NOMO-1 treated with dmso at 0.1 percent for 144 hours (cell line): ENCODE measurements at regions not wholly inside any gene's neighbourhood (a gene's known extent, or its start where the extent isn't known, plus 50 kb on each side); places are given as distances from the start of the nearest gene placed in this dataset.

Experiments used
- DNase-seq: peaks from one replicate; lab custom pipeline; 2025; ENCODE audit not compliant: unreplicated experiment; lab: John Stamatoyannopoulos, UW

GRCh38 chr2:136376798-136377211, 258.9 kb upstream of the CXCR4 start:
- no peak for DNase-seq

DNA sequence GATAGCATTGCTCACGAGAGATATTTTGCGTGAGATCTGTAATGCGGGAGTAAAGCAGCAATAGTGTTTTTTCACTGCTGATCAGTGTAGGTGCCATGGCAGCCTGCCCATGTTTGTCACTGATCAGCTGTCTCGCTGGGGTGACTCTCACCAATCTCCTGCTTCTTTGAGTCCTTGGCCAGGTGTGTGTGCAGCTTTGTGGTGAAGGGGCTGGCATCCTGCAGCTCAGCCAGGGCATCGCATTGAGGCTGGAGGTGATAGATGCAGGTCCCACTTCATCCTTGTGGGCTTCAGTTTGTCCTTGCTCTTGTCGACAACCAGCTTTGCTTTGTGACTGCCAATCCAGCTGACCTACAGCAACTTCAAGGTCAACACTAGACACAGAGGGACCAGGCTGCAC, 258.3 kb upstream of the CXCR4 start:
- DNase-seq, result no peak

DNA sequence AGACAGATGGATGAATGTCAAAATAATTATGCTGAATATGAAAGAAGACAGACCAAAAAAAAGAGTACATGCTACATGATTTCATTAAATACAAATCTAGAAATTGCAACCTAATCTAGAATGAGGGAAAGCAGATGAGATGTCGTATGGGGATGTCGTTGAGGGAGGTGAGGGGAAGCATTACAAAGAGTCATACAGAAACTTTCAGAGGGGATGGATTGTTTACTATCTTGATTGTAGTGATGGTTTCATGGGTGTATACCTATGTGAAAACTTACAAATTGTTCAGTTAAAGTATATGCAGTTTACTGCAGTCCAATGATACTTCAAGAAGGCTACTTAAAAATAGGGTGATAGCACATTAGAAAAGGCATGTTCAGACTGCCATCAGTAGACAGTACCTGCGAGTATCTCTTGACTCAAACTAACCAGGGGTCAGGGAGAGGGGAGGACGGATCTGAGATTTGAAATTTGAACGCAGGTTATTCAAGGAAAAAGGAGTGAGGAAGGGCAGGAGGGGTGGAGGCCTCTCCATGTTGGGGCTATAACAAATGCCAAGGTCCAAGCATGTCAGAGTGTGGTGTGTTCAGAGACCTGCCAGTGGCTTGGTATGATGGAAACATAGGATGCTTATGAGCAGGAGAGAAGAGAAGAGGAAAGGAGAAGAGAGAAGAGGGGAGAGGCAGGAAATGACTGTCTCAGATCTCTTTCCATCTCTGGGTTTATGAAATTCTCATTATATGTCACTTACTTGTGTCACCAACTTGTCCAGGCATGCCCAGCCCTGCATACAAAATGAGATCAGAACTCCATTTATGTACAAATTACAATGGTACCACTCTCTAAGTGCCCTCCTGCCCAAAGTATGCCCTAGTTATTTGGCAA, 257.3 kb upstream of the CXCR4 start:
- peak; percentile 35 for DNase-seq

DNA sequence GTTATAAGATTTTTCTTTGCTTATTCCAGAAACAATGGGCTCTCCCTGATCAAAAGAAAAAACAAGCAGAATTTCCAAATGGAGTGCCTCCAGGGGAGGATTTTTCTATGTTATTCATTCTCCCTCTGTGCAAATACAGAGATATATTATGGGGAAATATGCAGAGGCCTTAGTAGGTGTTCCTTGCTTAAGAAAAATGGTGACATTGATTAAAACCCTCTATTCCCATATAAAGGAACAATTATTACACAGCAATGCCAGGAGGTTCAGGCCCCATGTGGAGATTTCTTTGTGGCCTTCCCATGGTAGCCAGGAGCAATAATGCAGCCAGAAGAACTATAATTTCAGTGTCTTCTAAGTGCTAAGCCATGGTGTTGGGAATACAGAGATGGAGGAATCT, 255.9 kb upstream of the CXCR4 start:
- no peak for DNase-seq

- DNase-seq, result no peak
These were observed 255.1 kb upstream of the CXCR4 start for GRCh38 chr2:136373029-136373428.

DNA sequence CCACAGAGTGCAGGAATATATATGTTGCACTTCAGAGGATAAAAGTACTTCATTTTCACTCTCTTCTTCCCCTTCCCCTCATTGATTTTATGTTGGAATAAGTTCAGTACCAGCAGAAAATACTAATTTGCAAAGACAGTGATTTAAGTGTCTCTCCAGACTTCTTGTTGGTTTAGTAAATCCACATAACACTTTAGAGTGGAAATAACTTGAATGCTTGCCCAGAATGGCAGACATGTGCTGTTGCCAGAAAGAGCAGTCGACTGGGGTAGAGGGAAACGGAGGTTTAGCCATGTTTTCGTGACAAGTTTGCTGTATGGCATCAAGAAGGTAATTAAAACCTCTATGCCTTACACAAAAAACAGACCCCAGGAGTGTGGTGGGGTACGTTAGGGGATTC, 246.0 kb upstream of the CXCR4 start:
- no peak for DNase-seq

DNA sequence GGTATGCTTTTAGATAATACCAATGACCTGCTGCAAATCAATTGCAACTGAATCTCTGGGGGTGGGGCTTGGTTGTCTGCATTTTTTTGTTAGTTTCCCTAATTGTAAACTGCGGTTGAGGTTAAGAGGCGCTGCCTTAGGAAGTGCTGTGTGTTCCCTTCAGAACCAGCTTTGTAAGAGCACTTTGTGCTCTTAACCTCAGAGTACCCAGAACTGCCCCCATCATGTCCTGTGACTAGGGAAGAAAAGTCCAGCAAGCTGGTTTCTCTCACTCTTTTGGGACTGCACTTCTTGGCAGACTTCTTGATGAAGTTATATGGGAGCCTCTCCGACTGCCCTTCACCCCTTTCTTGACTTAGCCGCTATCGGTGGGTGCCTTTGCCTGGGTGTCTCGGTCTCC, 245.5 kb upstream of the CXCR4 start:
- no peak for DNase-seq

DNA sequence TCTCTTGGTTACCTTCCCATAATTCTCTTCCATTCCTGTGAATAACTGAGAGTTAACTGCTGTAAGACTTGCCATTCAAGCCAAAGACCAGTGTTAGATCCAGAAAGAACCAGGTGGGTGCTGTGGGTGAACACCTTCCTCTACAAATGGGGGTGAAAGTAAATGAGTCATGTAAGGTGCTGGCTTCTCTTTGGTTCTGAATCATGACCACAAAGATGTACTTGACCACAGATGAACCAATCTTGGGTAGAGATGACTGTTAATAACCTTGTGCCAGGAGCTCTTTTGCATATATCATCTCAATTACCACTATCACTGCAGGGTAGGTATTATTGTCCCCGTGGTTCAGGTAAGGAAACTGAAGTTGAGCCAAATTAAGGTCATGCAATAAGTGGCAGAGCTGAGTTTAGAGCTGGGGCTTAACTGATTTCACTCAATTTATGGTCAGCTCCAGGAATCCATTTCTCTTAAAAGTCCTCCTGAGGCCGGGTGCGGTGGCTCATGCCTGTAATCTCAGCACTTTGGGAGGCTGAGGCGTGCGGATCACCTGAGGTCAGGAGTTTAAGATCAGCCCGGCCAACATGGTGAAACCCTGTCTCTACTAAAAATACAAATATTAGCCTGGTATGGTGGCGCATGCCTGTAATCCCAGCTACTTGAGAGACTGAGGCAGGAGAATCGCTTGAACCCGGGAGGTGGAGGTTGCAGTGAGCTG, 244.9 kb upstream of the CXCR4 start:
- DNase-seq, result no peak

- no peak for DNase-seq
These were observed 243.6 kb upstream of the CXCR4 start for GRCh38 chr2:136361521-136361920.

GRCh38 chr2:136360790-136361189, 242.8 kb upstream of the CXCR4 start:
- DNase-seq, result no peak

DNA sequence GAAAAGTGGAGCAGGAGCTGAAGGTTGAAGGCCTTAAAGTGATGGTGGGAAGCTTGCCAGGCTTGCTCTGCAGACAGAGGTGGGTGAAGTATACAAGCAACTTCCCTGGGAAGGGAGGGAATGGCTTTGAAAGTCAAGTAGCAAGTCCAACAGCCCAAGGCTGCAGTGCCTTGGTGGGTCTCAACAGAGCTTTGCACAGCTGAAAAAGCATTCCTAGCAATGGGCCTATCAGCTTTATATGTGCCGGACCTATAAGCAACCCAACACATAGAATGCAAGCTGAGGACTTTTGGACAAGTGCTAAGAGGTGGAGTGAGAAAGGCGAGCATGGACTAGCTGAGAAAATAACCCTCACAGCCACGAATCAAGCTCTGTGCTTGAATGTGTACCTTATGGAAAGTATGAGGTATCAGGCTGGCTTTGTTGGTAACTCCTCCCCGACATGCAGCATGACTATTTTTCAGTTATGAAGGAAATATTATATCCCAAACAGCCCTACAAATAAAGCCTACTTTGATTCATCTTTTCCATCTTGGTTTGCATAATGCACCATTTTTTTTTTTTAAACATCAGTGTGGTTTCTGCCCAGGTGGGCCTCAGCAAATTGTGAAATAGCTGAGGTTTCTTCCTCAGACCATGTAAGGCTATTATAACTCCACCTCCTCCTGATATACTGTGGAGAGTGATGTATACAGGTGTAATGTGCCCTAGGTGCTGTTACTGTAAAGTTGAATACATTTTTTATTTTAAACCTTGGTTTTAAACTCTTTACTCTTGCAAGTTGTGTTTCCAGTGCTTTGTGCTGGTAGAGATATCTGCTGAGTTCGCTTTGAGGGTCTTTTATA, 241.4 kb upstream of the CXCR4 start:
- no peak for DNase-seq

- DNase-seq, result no peak
These were observed 240.6 kb upstream of the CXCR4 start for GRCh38 chr2:136358576-136358975.

GRCh38 chr2:136357007-136357380, 239.0 kb upstream of the CXCR4 start:
- no peak for DNase-seq

- DNase-seq, result no peak
These were observed 238.4 kb upstream of the CXCR4 start for GRCh38 chr2:136356125-136357006.

DNA sequence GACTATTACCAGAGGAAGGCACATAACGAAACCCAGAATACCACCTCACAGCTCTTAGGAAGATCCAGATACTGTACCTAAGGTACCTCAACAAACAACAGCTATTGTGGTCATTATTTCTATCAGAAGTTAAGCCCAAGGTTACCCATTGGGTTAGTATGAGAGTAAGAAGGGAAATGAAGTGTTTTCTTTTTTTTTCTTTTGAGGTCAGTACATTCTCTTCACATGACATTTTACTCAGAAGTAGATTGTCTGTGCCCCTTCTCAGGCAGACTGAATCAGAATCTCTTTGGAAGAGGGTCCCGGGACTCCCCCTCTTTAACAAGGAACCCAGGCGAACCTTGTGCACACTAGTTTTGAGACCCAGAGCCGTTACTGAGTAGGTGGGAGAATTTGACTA, 233.7 kb upstream of the CXCR4 start:
- no peak for DNase-seq

DNA sequence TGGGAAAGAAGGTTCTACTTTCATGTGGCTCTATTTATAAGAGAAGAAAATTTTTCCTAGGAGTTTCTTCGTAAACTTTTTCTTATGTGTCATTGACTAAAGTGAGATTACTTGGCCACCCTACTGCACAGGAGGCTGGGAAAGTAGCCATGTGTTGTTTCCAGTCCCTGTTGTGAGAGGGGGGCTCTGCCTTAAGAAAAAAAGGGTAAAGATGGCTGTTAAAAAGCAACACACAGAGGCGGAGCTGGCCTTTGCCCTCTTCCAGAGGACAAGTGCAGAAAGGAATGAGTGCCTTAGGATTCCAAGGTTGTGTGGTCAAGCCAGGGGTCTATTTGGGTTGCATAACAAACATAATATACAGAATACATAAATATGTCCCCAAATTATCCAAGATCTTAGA, 230.0 kb upstream of the CXCR4 start:
- no peak for DNase-seq

DNA sequence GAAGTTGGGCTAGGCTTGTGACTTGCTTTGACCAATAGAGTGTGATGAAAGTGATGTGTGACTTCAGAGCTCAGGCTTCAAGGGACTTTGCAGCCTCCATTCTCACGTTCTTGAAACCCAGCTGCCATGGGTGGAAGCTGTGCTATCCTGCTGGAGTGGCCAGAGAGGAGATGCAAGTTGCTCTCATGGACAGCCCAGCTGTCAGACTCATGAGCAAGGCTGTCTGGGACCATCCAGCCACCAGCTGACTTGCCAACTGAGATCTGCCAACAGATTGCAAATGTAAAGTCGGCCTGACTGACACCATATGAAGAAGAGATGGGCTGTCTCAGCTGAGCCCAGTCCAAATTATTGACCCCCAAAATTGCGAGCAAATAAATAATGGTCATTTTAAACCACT, 226.4 kb upstream of the CXCR4 start:
- no peak for DNase-seq

- DNase-seq, result no peak
These were observed 224.2 kb upstream of the CXCR4 start for GRCh38 chr2:136342138-136342537.

DNA sequence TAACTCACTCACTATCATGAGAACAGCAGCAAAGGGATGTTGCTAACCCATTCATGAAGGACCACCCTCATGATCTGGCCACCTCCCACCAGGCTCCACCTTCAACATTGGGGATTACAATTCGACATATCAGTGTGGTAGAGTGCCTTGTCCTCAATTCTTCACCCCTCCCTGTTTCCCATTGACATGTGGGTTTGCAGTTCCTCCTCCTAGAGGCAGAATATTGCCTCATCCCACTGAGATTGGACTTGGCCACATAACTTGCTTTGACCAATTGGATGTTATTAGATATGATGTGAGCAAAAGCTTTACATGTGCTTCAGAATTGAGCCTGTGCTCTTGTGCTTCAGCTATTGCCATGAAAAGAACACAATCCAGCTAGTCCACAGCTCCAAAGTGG, 217.0 kb upstream of the CXCR4 start:
- no peak for DNase-seq

DNA sequence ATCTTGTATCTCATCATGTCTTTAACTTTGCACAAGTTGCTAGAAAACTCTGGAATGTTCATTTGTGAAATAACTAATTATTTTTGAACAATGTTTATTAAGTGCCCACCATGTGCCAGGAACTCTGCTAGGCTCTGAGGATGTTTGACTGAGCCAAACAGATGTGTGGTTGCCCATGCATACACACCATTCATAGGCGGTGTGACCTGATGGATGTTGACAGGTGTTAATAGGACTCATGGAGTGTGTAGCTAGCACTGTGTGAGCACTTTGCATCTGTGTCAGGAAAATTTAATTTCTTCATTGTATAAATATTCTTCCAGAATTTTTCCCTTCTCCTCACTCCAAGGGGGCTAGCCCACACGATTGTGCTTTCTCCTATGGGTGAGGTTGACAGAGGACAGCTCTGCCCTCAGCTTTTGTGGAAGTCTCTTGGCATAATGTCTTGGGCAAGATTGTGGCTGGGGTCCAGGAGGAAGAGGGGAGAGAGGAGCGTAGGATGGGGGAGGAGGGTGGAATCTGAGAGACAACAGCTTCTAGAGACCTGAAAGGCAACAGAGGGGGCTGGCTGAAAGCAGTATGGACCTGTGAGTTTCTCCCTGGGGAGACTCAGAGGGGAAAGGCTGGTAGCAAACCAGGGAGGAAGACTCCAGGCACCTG, 214.6 kb upstream of the CXCR4 start:
- no peak for DNase-seq
